ENCODE measurements at regions not wholly inside any gene's neighbourhood (a gene's known extent, or its start where the extent isn't known, plus 50 kb on each side); places are given as distances from the start of the nearest gene placed in this dataset.

DNA sequence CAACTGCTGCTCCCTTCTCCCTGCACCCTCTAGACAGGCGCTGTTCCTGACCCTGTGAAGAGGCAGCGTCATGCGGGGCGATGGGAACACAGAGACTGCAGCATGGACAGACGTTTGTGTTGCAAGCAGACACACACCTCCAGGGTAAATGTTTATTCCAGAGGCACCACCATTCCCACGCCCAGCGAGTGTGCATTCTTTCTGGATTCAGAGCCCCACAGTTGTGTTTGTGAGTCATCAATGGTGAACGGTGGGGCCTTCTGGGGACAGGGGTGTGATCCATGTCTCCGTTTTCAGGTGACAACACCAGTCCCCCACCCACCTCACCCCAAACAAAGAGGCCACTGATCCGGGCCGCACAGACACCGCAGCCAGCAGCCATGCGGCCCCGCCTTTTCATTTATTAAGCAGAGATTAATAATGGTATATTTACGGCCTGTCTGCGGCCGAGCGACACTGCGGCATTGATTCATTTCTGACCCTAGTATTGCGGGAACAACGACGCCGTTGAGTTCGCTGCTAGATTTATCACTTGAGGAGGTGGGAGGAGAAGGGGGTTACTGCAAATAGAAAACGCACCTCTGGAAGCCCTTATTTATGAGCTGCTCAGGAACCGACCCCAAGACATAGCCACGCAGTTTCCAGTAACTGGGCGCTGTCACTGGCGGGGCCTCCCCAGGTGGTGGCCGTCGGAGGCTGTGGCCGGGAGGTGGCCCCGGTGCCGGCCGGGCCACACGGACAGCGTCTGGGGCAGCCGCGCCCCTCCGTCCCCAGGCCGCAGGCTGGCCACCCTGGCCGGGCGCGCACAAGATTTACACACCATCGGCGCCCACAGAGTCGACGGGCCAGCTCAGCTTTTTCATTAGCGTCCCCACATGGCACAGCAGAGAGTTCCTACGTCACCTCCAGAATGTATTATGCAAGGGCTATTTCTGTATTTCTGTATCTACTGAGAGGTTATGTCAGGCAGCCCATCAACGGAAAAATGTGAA lies 367.6 kb downstream of the THBS2 start:
- no peak overlapping the region for H3K27ac Mint-ChIP-seq (ENCODE audit: unreplicated experiment)
- H3K4me3 Mint-ChIP-seq, result no peak overlapping the region
- TF ChIP-seq, protein P1, sequence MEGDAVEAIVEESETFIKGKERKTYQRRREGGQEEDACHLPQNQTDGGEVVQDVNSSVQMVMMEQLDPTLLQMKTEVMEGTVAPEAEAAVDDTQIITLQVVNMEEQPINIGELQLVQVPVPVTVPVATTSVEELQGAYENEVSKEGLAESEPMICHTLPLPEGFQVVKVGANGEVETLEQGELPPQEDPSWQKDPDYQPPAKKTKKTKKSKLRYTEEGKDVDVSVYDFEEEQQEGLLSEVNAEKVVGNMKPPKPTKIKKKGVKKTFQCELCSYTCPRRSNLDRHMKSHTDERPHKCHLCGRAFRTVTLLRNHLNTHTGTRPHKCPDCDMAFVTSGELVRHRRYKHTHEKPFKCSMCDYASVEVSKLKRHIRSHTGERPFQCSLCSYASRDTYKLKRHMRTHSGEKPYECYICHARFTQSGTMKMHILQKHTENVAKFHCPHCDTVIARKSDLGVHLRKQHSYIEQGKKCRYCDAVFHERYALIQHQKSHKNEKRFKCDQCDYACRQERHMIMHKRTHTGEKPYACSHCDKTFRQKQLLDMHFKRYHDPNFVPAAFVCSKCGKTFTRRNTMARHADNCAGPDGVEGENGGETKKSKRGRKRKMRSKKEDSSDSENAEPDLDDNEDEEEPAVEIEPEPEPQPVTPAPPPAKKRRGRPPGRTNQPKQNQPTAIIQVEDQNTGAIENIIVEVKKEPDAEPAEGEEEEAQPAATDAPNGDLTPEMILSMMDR (conservative IDR thresholded peaks at IDR 0.05), result no peak
- peaks cover 4% of the 10 kb centered on the region for H3K27me3 Mint-ChIP-seq (ENCODE audit: low read depth)
- DNase-seq (ENCODE audit: low read depth, low spot score), result no peak
- no peaks in the 10 kb centered on the region for H3K9me3 Mint-ChIP-seq
- H3K4me1 Mint-ChIP-seq, result peaks cover 7% of the 10 kb centered on the region
- H3K36me3 Mint-ChIP-seq (ENCODE audit: low read depth), result no peaks in the 10 kb centered on the region

DNA sequence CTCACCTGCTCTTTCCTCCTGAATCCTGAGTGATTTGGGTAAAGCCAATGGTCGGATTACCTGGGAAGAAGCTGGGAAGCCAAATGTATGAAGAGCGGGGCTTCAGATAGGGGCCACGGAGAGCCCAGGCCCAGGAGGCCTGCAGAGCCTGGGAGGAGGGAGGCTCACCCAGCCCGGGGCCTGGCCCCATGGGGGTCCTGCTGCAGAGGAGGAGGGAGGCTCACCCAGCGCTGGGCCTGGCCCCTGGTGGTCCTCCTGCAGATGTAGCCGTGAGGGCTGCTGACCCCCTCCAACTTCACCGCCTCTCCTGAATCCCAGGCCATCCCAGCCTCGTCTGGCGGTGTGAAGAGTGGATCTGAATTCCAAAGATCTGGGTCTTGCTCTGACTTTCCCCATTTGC lies 368.4 kb downstream of the THBS2 start:
- no peaks in the 10 kb centered on the region for H3K36me3 Mint-ChIP-seq (ENCODE audit: low read depth)
- H3K4me1 Mint-ChIP-seq, result peaks cover 3% of the 10 kb centered on the region
- H3K27me3 Mint-ChIP-seq (ENCODE audit: low read depth), result peaks cover 4% of the 10 kb centered on the region
- TF ChIP-seq, protein P1 (conservative IDR thresholded peaks at IDR 0.05), result no peak
- DNase-seq (ENCODE audit: low read depth, low spot score), result no peak
- no peak overlapping the region for H3K4me3 Mint-ChIP-seq
- H3K9me3 Mint-ChIP-seq, result no peaks in the 10 kb centered on the region
- no peak overlapping the region for H3K27ac Mint-ChIP-seq (ENCODE audit: unreplicated experiment)

DNA sequence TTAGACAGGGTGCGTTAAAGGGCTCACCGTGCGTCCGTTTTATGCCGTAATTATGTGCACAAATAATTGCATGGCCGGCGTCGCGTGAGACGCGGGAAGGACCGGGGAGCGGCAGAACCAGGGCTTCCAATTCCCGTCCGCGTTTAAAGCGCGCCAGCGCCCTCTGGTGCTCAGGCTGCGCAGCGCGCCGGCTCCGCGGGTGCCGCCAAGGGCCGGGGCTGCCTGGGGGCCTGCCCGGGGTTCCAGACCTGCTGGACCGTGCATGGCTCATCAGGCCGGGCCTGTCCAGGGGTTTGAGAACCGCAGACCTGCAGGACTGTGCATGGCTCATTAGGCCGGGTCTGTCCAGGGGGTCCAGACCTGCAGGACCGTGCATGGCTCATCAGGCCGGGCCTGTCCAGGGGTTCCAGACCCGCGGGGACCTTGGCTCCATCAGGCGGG lies 369.0 kb downstream of the THBS2 start:
- H3K36me3 Mint-ChIP-seq (ENCODE audit: low read depth), result no peaks in the 10 kb centered on the region
- peaks cover 4% of the 10 kb centered on the region for H3K27me3 Mint-ChIP-seq (ENCODE audit: low read depth)
- peaks cover 3% of the 10 kb centered on the region for H3K4me1 Mint-ChIP-seq
- H3K9me3 Mint-ChIP-seq, result no peaks in the 10 kb centered on the region
- peak; percentile 86 for DNase-seq (ENCODE audit: low read depth, low spot score)
- TF ChIP-seq, protein P1 (conservative IDR thresholded peaks at IDR 0.05), result peak; percentile 94
- no peak overlapping the region for H3K4me3 Mint-ChIP-seq
- no peak overlapping the region for H3K27ac Mint-ChIP-seq (ENCODE audit: unreplicated experiment)

DNA sequence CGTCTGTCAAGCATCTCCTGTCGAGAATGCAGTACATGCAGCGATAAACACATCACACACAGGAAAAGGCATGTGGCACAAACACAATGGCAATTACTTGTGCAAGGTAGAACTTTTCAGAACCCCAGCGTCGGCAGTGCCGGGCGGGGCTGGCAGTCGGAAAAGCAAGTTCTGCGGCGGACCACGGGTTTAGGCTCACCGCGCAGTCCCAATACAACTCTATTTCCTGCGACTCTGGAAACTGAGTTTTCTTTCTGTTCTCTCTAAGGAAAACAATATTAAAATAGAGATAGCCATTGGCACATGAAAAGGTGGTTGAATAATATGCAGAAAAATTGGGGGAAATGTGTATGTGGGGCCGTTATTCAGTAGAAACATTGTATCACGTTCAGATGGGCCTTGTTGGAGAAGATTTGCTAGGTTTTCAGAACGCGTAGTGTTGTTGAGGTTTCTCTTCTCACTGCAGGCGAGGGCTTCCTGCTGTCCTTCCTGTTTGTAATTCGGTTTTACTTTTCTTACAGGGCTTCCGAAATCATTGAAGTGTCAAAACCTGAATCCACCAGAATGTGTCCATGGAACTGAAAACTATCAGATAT lies 369.5 kb downstream of the THBS2 start:
- TF ChIP-seq, protein P1 (conservative IDR thresholded peaks at IDR 0.05), result no peak
- Mint-ChIP-seq H3K27ac (ENCODE audit: unreplicated experiment) (no peak overlapping the region), H3K4me3 (no peak overlapping the region), H3K27me3 (ENCODE audit: low read depth) (peaks cover 4% of the 10 kb centered on the region), H3K4me1 (peaks cover 3% of the 10 kb centered on the region), H3K36me3 (ENCODE audit: low read depth) (no peaks in the 10 kb centered on the region), H3K9me3 (no peaks in the 10 kb centered on the region)
- no peak for DNase-seq (ENCODE audit: low read depth, low spot score)

DNA sequence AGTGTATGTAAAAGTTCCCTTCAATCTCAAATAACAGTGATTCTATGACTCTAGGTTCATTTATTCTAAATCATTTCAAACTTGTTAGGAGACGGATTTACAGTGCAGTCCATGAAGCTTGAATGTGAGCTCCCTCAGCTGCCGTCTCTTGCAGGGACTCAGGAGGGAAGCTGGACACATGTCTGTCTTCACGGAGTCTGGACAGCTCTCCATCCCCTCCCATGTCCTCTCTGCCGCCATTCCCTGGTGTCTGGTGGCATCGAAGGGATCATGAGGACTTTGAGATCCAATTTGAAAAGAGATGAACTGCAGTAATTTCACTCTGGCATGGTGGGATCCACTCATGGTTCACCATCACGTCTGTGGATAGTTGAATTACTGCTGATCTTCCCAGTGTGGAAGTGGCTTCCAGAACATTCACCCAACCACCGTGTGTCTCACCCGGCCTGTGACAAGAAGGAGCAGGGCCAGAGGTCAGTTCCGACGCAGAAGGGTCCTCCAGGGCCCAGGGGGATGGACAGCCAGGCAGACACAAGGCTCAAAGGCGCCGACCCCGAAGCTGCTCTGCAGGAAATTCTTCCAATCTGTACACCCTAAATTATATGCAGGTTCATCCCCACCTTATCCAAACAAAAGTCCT lies 370.1 kb downstream of the THBS2 start:
- H3K27ac Mint-ChIP-seq (ENCODE audit: unreplicated experiment), result no peak overlapping the region
- no peaks in the 10 kb centered on the region for H3K9me3 Mint-ChIP-seq
- H3K4me3 Mint-ChIP-seq, result no peak overlapping the region
- peaks cover 4% of the 10 kb centered on the region for H3K27me3 Mint-ChIP-seq (ENCODE audit: low read depth)
- no peaks in the 10 kb centered on the region for H3K36me3 Mint-ChIP-seq (ENCODE audit: low read depth)
- TF ChIP-seq, protein P1 (conservative IDR thresholded peaks at IDR 0.05), result no peak
- no peak for DNase-seq (ENCODE audit: low read depth, low spot score)
- H3K4me1 Mint-ChIP-seq, result peaks cover 3% of the 10 kb centered on the region

All from neural crest cell (in vitro differentiated cells).